Kidney (tissue), 13 donors: ENCODE measurements at regions not wholly inside any gene's neighbourhood (a gene's known extent, or its start where the extent isn't known, plus 50 kb on each side); places are given as distances from the start of the nearest gene placed in this dataset.

Experiments used
- DNase-seq, 5 donors: peaks; one replicate each; pipeline ENCODE4 v3.0.0-alpha.2; 2013 to 2020
- FAIRE-seq: peaks from 2 replicates; lab custom pipeline; 2012; peaks lifted over from hg19 to GRCh38; lab: Jason Lieb, UNC
- H3K27ac ChIP-seq, 2 donors: one replicate each; pipeline ENCODE4 v1.7.0; 2013; ENCODE audit warnings: low read depth in 2 of 2, low read length in 2 of 2, inconsistent platforms in 1 of 2
- H3K27me3 ChIP-seq: one replicate; pipeline ENCODE4 v1.7.1; 2013; ENCODE audit warnings: low read length, inconsistent platforms; ENCODE audit not compliant: control insufficient read depth, insufficient read depth
- H3K36me3 ChIP-seq, 3 donors: one replicate each; pipeline versions ENCODE4 v1.7.0 to v1.7.1; 2013; ENCODE audit warnings: low read length in 3 of 3, control low read depth in 1 of 3, inconsistent platforms in 1 of 3; ENCODE audit not compliant: insufficient read depth in 3 of 3, control insufficient read depth in 2 of 3
- H3K4me1 ChIP-seq, 3 donors: one replicate each; pipeline versions ENCODE4 v1.7.0 to v1.7.1; 2013; ENCODE audit warnings: low read length in 3 of 3, inconsistent platforms in 1 of 3, low read depth in 1 of 3; ENCODE audit not compliant: control insufficient read depth in 2 of 3, insufficient read depth in 2 of 3
- H3K4me3 ChIP-seq, 3 donors: one replicate each; pipeline versions ENCODE4 v1.7.0 to v1.8.1; 2013; ENCODE audit warnings: low read length in 3 of 3, control low read depth in 1 of 3, inconsistent platforms in 1 of 3
- H3K9ac ChIP-seq, 3 donors: one replicate each; pipeline versions ENCODE4 v1.7.0 to v1.7.1; 2013; ENCODE audit warnings: low read length in 3 of 3, control low read depth in 1 of 3, inconsistent platforms in 1 of 3
- H3K9me3 ChIP-seq, 3 donors: one replicate each; pipeline versions ENCODE4 v1.7.0 to v1.7.1; 2013; ENCODE audit warnings: low read length in 3 of 3, control low read depth in 1 of 3, inconsistent platforms in 1 of 3; ENCODE audit not compliant: control insufficient read depth in 2 of 3, insufficient read depth in 1 of 3
- CTCF ChIP-seq: IDR thresholded peaks from 3 replicates; pipeline ENCODE4 v1.5.1; 2012; ENCODE audit warnings: mild to moderate bottlenecking, moderate library complexity, borderline replicate concordance; ENCODE audit not compliant: insufficient read depth; ENCODE audit errors: extremely low read depth
- intact Hi-C: fragments of 100-400 bp; cut with DNase I; formaldehyde crosslinking; loops from one replicate; pipeline ENCODE4 v1.11.1; 2022
- donor health status: control.
- donor health status: control.
- donor health status: control.
- donor health status: control.
- donor health status: control.
- donor health status: DM: yes; HTN: yes; CAD: no.
- donor health status: Normal renal cell carcinoma (clear cell type).

GRCh38 chr2:43085505-43085904 lies 140.9 kb downstream of the ZFP36L2 start:
- peak in 2 of 5 donors; percentile 47 to 74 for DNase-seq
- FAIRE-seq: no peak
- intact Hi-C loops: no loop called here
- H3K4me3 ChIP-seq: no peak overlapping the region
- H3K9ac ChIP-seq: no peak overlapping the region
- peaks cover 10 to 41% (median 39%) of the 10 kb centered on the region in 3 donors for H3K4me1 ChIP-seq
- H3K27me3 ChIP-seq: no peaks in the 10 kb centered on the region
- H3K27ac ChIP-seq: peak overlapping the region; percentile 36 to 95
- TF ChIP-seq CTCF: no peak
- H3K9me3 ChIP-seq: peaks cover 0 to 3% (median 0%) of the 10 kb centered on the region in 3 donors
- no peaks in the 10 kb centered on the region for H3K36me3 ChIP-seq

- FAIRE-seq (no peak), DNase-seq (peak in 4 of 5 donors; percentile 52 to 83 (median 60))
- H3K36me3 ChIP-seq: no peaks in the 10 kb centered on the region
- intact Hi-C loops: no loop called here
- H3K27ac ChIP-seq: peak overlapping the region; percentile 2 to 95
- no peaks in the 10 kb centered on the region for H3K27me3 ChIP-seq
- H3K4me3 ChIP-seq: no peak overlapping the region
- H3K9ac ChIP-seq: peak overlapping the region in 1 of 3 donors; percentile 20
- no peak for TF ChIP-seq CTCF
- no peaks in the 10 kb centered on the region for H3K9me3 ChIP-seq
- peaks cover 10 to 41% (median 39%) of the 10 kb centered on the region in 3 donors for H3K4me1 ChIP-seq
Measured at GRCh38 chr2:43084699-43085091, 141.7 kb downstream of the ZFP36L2 start.

GRCh38 chr2:43083710-43084698 lies 142.4 kb downstream of the ZFP36L2 start:
- Histone ChIP-seq H3K9me3 (no peaks in the 10 kb centered on the region), H3K36me3 (no peaks in the 10 kb centered on the region), H3K27ac (peak overlapping the region; percentile 28 to 85), H3K9ac (peak overlapping the region in 1 of 3 donors; percentile 20), H3K27me3 (no peaks in the 10 kb centered on the region), H3K4me3 (no peak overlapping the region), H3K4me1 (peaks cover 10 to 41% (median 39%) of the 10 kb centered on the region in 3 donors)
- no peak for TF ChIP-seq CTCF
- FAIRE-seq: no peak
- intact Hi-C loops: no loop called here
- peak; percentile 75 to 95 (median 95) for DNase-seq
